Liver (tissue), 8 donors: ENCODE measurements at regions not wholly inside any gene's neighbourhood (a gene's known extent, or its start where the extent isn't known, plus 50 kb on each side); places are given as distances from the start of the nearest gene placed in this dataset.

Experiments used
- DNase-seq: peaks from one replicate; pipeline ENCODE4 v3.0.0-alpha.2; 2017; ENCODE audit warnings: low spot score
- H3K27ac ChIP-seq, 2 donors: one replicate each; pipeline ENCODE4 v1.7.0; 2013; ENCODE audit warnings: inconsistent platforms in 2 of 2, low read length in 2 of 2, control low read depth in 1 of 2, low read depth in 1 of 2, mild to moderate bottlenecking in 1 of 2
- H3K27me3 ChIP-seq, 4 donors: one replicate each; pipeline versions ENCODE4 v1.6.1 to v1.7.0; 2013; ENCODE audit warnings: low read length in 3 of 4, inconsistent platforms in 1 of 4, mild to moderate bottlenecking in 1 of 4, moderate library complexity in 1 of 4; ENCODE audit not compliant: control insufficient read depth in 4 of 4, insufficient read depth in 4 of 4
- H3K36me3 ChIP-seq, 4 donors: one replicate each; pipeline versions ENCODE4 v1.6.1 to v1.7.0; 2013; ENCODE audit warnings: low read length in 3 of 4, mild to moderate bottlenecking in 3 of 4, low read depth in 1 of 4, moderate library complexity in 1 of 4; ENCODE audit not compliant: control insufficient read depth in 4 of 4, insufficient read depth in 3 of 4
- H3K4me1 ChIP-seq, 4 donors: one replicate each; pipeline versions ENCODE4 v1.6.1 to v1.7.0; 2013; ENCODE audit warnings: low read length in 3 of 4, mild to moderate bottlenecking in 3 of 4, moderate library complexity in 1 of 4; ENCODE audit not compliant: control insufficient read depth in 4 of 4, insufficient read depth in 4 of 4
- H3K4me3 ChIP-seq, 3 donors: one replicate each; pipeline versions ENCODE4 v1.6.1 to v1.7.0; 2013; ENCODE audit warnings: low read length in 3 of 3, control low read depth in 1 of 3, low read depth in 1 of 3, mild to moderate bottlenecking in 1 of 3
- H3K9ac ChIP-seq, 2 donors: one replicate each; pipeline ENCODE4 v1.7.0; 2013; ENCODE audit warnings: low read length in 2 of 2, mild to moderate bottlenecking in 2 of 2, moderate library complexity in 2 of 2, control low read depth in 1 of 2, low read depth in 1 of 2
- H3K9me3 ChIP-seq, 4 donors: one replicate each; pipeline versions ENCODE4 v1.6.1 to v1.7.0; 2013; ENCODE audit warnings: low read length in 3 of 4; ENCODE audit not compliant: control insufficient read depth in 4 of 4
- ATF3 ChIP-seq: IDR thresholded peaks from 2 replicates; pipeline ENCODE4 v1.6.1; 2016; ENCODE audit warnings: antibody characterized with exemption
- CTCF ChIP-seq: fragments of 150-350 bp; IDR thresholded peaks from 2 replicates; pipeline ENCODE4 v1.5.1; 2017; ENCODE audit warnings: improper control_type of control experiment, low read depth, low read length; ENCODE audit not compliant: missing input control
- EGR1 ChIP-seq, 2 donors: IDR thresholded peaks; 2 replicates each; pipeline ENCODE4 v1.6.1; 2016 to 2018; ENCODE audit warnings: antibody characterized with exemption in 2 of 2, low read depth in 2 of 2
- FOXA1 ChIP-seq: IDR thresholded peaks from 2 replicates; pipeline ENCODE4 v1.6.1; 2016; ENCODE audit warnings: antibody characterized with exemption
- FOXA2 ChIP-seq: IDR thresholded peaks from 2 replicates; pipeline ENCODE4 v1.6.1; 2016; ENCODE audit warnings: antibody characterized with exemption
- GABPA ChIP-seq, 2 donors: IDR thresholded peaks in 1 of 2; conservative IDR thresholded peaks in 1 of 2; 2 replicates each; pipeline ENCODE4 v1.6.1; 2016; ENCODE audit warnings: antibody characterized with exemption in 2 of 2, mild to moderate bottlenecking in 1 of 2, moderate library complexity in 1 of 2
- HNF4A ChIP-seq, 2 donors: conservative IDR thresholded peaks; 2 replicates each; pipeline ENCODE4 v1.6.1; 2016; ENCODE audit warnings: antibody characterized with exemption in 2 of 2, mild to moderate bottlenecking in 2 of 2
- HNF4G ChIP-seq: IDR thresholded peaks from 2 replicates; pipeline ENCODE4 v1.6.1; 2016; ENCODE audit warnings: antibody characterized with exemption
- JUND ChIP-seq, 2 donors: IDR thresholded peaks; 2 replicates each; pipeline ENCODE4 v1.6.1; 2016; ENCODE audit warnings: antibody characterized with exemption in 2 of 2
- NR2F2 ChIP-seq: IDR thresholded peaks from 2 replicates; pipeline ENCODE4 v1.6.1; 2016; ENCODE audit warnings: antibody characterized with exemption
- RAD21 ChIP-seq, 2 donors: IDR thresholded peaks; 2 replicates each; pipeline ENCODE4 v1.6.1; 2016; ENCODE audit warnings: antibody characterized with exemption in 2 of 2, mild to moderate bottlenecking in 2 of 2
- REST ChIP-seq: IDR thresholded peaks from 2 replicates; pipeline ENCODE4 v1.6.1; 2016; ENCODE audit warnings: antibody characterized with exemption, mild to moderate bottlenecking
- RXRA ChIP-seq, 2 donors: IDR thresholded peaks; 2 replicates each; pipeline ENCODE4 v1.6.1; 2017 to 2018; ENCODE audit warnings: antibody characterized with exemption in 2 of 2, mild to moderate bottlenecking in 1 of 2
- SP1 ChIP-seq: IDR thresholded peaks from 2 replicates; pipeline ENCODE4 v1.6.1; 2018; ENCODE audit warnings: antibody characterized with exemption, mild to moderate bottlenecking
- TAF1 ChIP-seq: conservative IDR thresholded peaks from 2 replicates; pipeline ENCODE4 v1.6.1; 2016; ENCODE audit warnings: antibody characterized with exemption, mild to moderate bottlenecking
- YY1 ChIP-seq: IDR thresholded peaks from 2 replicates; pipeline ENCODE4 v1.6.1; 2016; ENCODE audit warnings: antibody characterized with exemption, mild to moderate bottlenecking
- WGBS: extraction: QIAGEN DNeasy Blood & Tissue Kit; methylation state at CpG from one replicate; pipeline ENCODE4 v1.1.7; 2013; 5-methylcytosine and 5-hydroxymethylcytosine counted together
- TF ChIP-seq, protein P1 (sequence below): IDR thresholded peaks from 2 replicates; pipeline ENCODE4 v1.6.1; 2016; ENCODE audit warnings: antibody characterized with exemption
- TF ChIP-seq, protein P2 (sequence below): IDR thresholded peaks from 2 replicates; pipeline ENCODE4 v1.6.1; 2016; ENCODE audit warnings: antibody characterized with exemption
- donor health status: healthy.
- donor health status: healthy.
- donor health status: healthy.
- donor health status: healthy.
- donor health status: healthy.

DNA sequence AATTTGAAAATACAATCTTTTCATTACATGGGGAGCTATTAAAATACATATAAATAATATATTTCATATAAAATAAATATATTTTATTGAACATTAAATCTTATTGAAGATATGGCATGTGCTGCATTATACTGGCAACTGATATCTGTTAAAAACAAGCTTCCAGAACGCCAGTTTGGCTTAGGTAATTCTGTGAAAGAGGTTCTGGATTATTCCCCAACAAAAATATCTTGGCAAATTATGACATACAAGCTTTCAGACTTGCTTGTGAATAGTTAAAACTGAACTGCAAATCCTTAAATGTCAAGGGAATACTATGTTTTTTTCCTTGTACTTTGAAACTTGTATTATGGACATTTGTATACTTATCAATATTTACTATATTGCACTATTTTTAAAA, 210.2 kb upstream of the LCORL start:
- no peak overlapping the region for H3K27ac ChIP-seq
- no peak for DNase-seq
- H3K36me3 ChIP-seq: no peaks in the 10 kb centered on the region
- no peaks in the 10 kb centered on the region for H3K4me1 ChIP-seq
- H3K4me3 ChIP-seq: no peak overlapping the region
- H3K9me3 ChIP-seq: peaks cover 0 to 4% (median 2%) of the 10 kb centered on the region in 4 donors
- no peak overlapping the region for H3K9ac ChIP-seq
- TF ChIP-seq GABPA (IDR thresholded peaks at IDR 0.05 in 1 of 2, conservative IDR thresholded peaks at IDR 0.05 in 1 of 2) (no peak), HNF4A (conservative IDR thresholded peaks at IDR 0.05) (no peak), EGR1 (IDR thresholded peaks at IDR 0.05; ENCODE audit: low read depth in 2 of 2) (no peak), FOXA1 (no peak), HNF4G (no peak), NR2F2 (no peak), REST (no peak), JUND (IDR thresholded peaks at IDR 0.05) (no peak), CTCF (no peak), ATF3 (no peak), RXRA (IDR thresholded peaks at IDR 0.05) (no peak), FOXA2 (no peak), TAF1 (no peak), RAD21 (IDR thresholded peaks at IDR 0.05) (no peak), SP1 (no peak), YY1 (no peak)
- TF ChIP-seq, protein P1, sequence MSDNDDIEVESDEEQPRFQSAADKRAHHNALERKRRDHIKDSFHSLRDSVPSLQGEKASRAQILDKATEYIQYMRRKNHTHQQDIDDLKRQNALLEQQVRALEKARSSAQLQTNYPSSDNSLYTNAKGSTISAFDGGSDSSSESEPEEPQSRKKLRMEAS: no peak
- TF ChIP-seq, protein P2, sequence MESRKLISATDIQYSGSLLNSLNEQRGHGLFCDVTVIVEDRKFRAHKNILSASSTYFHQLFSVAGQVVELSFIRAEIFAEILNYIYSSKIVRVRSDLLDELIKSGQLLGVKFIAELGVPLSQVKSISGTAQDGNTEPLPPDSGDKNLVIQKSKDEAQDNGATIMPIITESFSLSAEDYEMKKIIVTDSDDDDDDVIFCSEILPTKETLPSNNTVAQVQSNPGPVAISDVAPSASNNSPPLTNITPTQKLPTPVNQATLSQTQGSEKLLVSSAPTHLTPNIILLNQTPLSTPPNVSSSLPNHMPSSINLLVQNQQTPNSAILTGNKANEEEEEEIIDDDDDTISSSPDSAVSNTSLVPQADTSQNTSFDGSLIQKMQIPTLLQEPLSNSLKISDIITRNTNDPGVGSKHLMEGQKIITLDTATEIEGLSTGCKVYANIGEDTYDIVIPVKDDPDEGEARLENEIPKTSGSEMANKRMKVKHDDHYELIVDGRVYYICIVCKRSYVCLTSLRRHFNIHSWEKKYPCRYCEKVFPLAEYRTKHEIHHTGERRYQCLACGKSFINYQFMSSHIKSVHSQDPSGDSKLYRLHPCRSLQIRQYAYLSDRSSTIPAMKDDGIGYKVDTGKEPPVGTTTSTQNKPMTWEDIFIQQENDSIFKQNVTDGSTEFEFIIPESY: no peak
- 56% methylated on average over 1 of the region's 1 CpG for WGBS
- peaks cover 0 to 2% (median 0%) of the 10 kb centered on the region in 4 donors for H3K27me3 ChIP-seq

GRCh38 chr4:18227880-18228279, 206.3 kb upstream of the LCORL start:
- H3K4me3 ChIP-seq: no peak overlapping the region
- no peaks in the 10 kb centered on the region for H3K27me3 ChIP-seq
- H3K36me3 ChIP-seq: no peaks in the 10 kb centered on the region
- no peaks in the 10 kb centered on the region for H3K4me1 ChIP-seq
- 40% methylated on average over 1 of the region's 1 CpG for WGBS
- TF ChIP-seq ATF3 (no peak), JUND (IDR thresholded peaks at IDR 0.05) (no peak), CTCF (no peak)
- TF ChIP-seq, protein P1: no peak
- no peak for DNase-seq
- H3K9ac ChIP-seq: no peak overlapping the region
- H3K27ac ChIP-seq: no peak overlapping the region
- H3K9me3 ChIP-seq: peaks cover 0 to 3% (median under 1%) of the 10 kb centered on the region in 4 donors
